PC-3 (cell line): ENCODE measurements at regions not wholly inside any gene's neighbourhood (a gene's known extent, or its start where the extent isn't known, plus 50 kb on each side); places are given as distances from the start of the nearest gene placed in this dataset.

Source experiments
- EZH2 ChIP-seq: fragments of 300-600 bp; sonication (generic); IDR thresholded peaks from one replicate; pipeline ENCODE4 v1.6.1; 2017; ENCODE audit warnings: antibody characterized with exemption, mild to moderate bottlenecking, low read length; ENCODE audit not compliant: unreplicated experiment
- EZH2phosphoT487 ChIP-seq: fragments of 300-600 bp; sonication (generic); IDR thresholded peaks from 2 replicates; pipeline ENCODE4 v1.6.1; 2018; ENCODE audit warnings: mild to moderate bottlenecking, antibody characterized with exemption, low read length, borderline replicate concordance
- TF ChIP-seq, protein P1 (sequence below): fragments of 300-600 bp; sonication (generic); conservative IDR thresholded peaks from 2 replicates; pipeline ENCODE4 v1.5.1; 2017; ENCODE audit warnings: antibody characterized with exemption, low read depth, mild to moderate bottlenecking, low read length

DNA sequence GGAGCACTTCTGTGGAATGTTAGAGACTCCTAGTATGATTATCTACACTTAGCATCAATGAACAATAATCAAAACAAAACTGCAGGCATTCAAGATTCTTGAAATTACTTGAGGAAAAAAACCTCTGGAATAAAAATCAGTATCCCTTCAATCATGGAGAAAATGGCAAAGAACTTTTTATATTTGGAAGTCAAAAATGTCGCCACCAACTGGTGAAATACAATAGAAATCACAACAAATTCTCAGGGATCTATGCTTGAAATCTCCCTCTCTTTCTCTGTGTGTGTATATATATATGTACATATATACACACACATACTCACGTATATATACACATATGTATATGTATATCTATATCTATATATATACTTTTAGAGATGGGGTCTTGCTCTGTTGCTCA, 378.9 kb upstream of the ALCAM start:
- TF ChIP-seq EZH2 (no peak), EZH2phosphoT487 (no peak)
- TF ChIP-seq, protein P1, sequence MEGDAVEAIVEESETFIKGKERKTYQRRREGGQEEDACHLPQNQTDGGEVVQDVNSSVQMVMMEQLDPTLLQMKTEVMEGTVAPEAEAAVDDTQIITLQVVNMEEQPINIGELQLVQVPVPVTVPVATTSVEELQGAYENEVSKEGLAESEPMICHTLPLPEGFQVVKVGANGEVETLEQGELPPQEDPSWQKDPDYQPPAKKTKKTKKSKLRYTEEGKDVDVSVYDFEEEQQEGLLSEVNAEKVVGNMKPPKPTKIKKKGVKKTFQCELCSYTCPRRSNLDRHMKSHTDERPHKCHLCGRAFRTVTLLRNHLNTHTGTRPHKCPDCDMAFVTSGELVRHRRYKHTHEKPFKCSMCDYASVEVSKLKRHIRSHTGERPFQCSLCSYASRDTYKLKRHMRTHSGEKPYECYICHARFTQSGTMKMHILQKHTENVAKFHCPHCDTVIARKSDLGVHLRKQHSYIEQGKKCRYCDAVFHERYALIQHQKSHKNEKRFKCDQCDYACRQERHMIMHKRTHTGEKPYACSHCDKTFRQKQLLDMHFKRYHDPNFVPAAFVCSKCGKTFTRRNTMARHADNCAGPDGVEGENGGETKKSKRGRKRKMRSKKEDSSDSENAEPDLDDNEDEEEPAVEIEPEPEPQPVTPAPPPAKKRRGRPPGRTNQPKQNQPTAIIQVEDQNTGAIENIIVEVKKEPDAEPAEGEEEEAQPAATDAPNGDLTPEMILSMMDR: peak; percentile 52; the same call in 1 of the 2 replicates
